ENCODE measurements at regions not wholly inside any gene's neighbourhood (a gene's known extent, or its start where the extent isn't known, plus 50 kb on each side); places are given as distances from the start of the nearest gene placed in this dataset.

- ChIA-PET POLR2A (no interaction called here), CTCF (interaction anchor here (1.0 to 1.7 kb wide), 3 partner anchors 10 to 70 kb away, joined by 3 to 6 read pairs (median 4); no protein-coding TSS in a partner anchor)
- TF ChIP-seq CTCF (IDR thresholded peaks at IDR 0.05; ENCODE audit: control extremely low read depth, extremely low read depth, low read depth, missing control alignments) = no peak
- DNase-seq (ENCODE audit: extremely low spot score) = no peak
These were observed 131.6 kb downstream of the TUSC7 start for GRCh38 chr3:116841003-116841735.

DNA sequence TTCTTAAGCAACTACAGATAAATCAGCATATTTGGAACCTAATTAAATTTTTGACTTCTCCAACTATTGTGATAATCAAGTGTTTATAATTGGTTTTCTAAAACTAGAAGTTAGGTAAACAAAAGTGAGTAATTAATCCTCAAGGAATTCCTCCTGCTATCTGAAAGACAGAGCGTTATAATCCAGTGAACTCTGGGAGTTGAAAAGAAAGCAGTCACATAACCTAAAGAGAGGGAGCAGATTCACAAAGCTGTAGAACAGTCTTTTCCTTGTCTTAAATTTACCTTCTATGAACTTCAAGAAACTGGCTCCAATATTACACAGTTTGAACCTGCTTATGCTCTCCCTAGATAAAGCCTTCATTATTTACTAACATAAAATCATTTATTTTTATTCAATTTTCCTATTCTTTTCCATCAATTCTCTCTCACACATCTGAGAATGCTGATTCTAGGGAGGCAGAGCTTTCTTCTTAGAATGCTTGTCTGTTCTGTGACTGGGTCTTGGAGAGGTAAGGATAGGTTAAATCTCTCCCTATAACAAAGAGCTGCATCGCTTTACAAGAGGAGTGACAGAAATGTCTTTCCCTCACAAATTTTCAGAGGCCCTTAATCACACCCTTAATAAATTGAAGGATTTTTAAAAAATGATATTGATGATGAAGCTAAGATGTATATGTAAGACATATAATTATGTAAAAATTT lies 132.8 kb downstream of the TUSC7 start:
- CTCF ChIA-PET = interaction anchor here (0.5 to 1.7 kb wide), 3 partner anchors 11 to 318 kb away, joined by 3 to 6 read pairs (median 4); no protein-coding TSS in a partner anchor
- no peak for DNase-seq (ENCODE audit: extremely low spot score)
- POLR2A ChIA-PET = no interaction called here
- TF ChIP-seq CTCF (IDR thresholded peaks at IDR 0.05; ENCODE audit: control extremely low read depth, extremely low read depth, low read depth, missing control alignments) = no peak

- no peak for DNase-seq (ENCODE audit: extremely low spot score)
- TF ChIP-seq CTCF (IDR thresholded peaks at IDR 0.05; ENCODE audit: control extremely low read depth, extremely low read depth, low read depth, missing control alignments) = no peak
- ChIA-PET POLR2A (no interaction called here), CTCF (interaction anchor here (0.6 to 2.9 kb wide), 5 partner anchors 10 to 616 kb away, joined by 3 to 12 read pairs (median 3); no protein-coding TSS in a partner anchor)
These were observed 138.8 kb downstream of the TUSC7 start for GRCh38 chr3:116848248-116848829.

GRCh38 chr3:116849261-116849688 lies 139.7 kb downstream of the TUSC7 start:
- ChIA-PET POLR2A (no interaction called here), CTCF (interaction anchor here (0.6 to 2.9 kb wide), 4 partner anchors 11 to 617 kb away, joined by 3 to 12 read pairs (median 4); no protein-coding TSS in a partner anchor)
- no peak for TF ChIP-seq CTCF (IDR thresholded peaks at IDR 0.05; ENCODE audit: control extremely low read depth, extremely low read depth, low read depth, missing control alignments)
- no peak for DNase-seq (ENCODE audit: extremely low spot score)

DNA sequence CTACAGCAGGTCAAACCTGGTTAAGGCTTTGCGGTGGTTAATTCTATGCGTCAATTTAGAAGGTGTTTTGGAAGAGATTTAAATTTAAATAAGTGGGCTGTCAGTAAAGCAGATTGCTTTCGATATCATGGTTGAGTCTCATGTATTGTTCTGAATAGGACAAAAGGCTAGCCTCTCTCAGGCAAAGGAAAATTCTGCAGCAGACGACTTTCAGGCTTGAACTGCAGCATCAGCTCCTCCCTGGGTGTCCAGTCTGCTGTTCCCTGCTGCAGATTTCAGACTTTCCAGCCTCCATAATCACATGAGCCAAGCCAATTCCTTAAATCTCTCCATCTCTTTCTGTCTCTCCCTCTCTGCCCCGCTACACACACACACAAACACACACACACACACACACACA lies 143.2 kb downstream of the TUSC7 start:
- DNase-seq (ENCODE audit: extremely low spot score) = no peak
- ChIA-PET CTCF (interaction anchor here (1.1 to 2.3 kb wide), 2 partner anchors 8 to 13 kb away, joined by 3 to 9 read pairs; no protein-coding TSS in a partner anchor), POLR2A (no interaction called here)
- no peak for TF ChIP-seq CTCF (IDR thresholded peaks at IDR 0.05; ENCODE audit: control extremely low read depth, extremely low read depth, low read depth, missing control alignments)

GRCh38 chr3:116863270-116863770 lies 153.7 kb downstream of the TUSC7 start:
- ChIA-PET CTCF (interaction anchor here (1.2 kb wide), 1 partner anchor 19 kb away, joined by 4 read pairs; no protein-coding TSS in a partner anchor), POLR2A (no interaction called here)
- no peak for TF ChIP-seq CTCF (IDR thresholded peaks at IDR 0.05; ENCODE audit: control extremely low read depth, extremely low read depth, low read depth, missing control alignments)
- DNase-seq (ENCODE audit: extremely low spot score) = no peak
